Skeletal muscle tissue (tissue), 3 donors: ENCODE measurements at regions not wholly inside any gene's neighbourhood (a gene's known extent, or its start where the extent isn't known, plus 50 kb on each side); places are given as distances from the start of the nearest gene placed in this dataset.

Experiments used
- H3K27ac ChIP-seq: one replicate; pipeline ENCODE4 v1.7.0; 2013; ENCODE audit warnings: mild to moderate bottlenecking, low read depth, low read length, inconsistent platforms
- H3K27me3 ChIP-seq, 3 donors: one replicate each; pipeline ENCODE4 v1.7.0; 2013; ENCODE audit warnings: low read length in 3 of 3; ENCODE audit not compliant: control insufficient read depth in 3 of 3, insufficient read depth in 3 of 3
- H3K36me3 ChIP-seq, 3 donors: one replicate each; pipeline ENCODE4 v1.7.0; 2013; ENCODE audit warnings: low read length in 3 of 3; ENCODE audit not compliant: control insufficient read depth in 3 of 3, insufficient read depth in 3 of 3
- H3K4me1 ChIP-seq, 3 donors: one replicate each; pipeline ENCODE4 v1.7.0; 2013; ENCODE audit warnings: low read length in 3 of 3, mild to moderate bottlenecking in 3 of 3; ENCODE audit not compliant: control insufficient read depth in 3 of 3, insufficient read depth in 3 of 3
- H3K4me3 ChIP-seq, 3 donors: one replicate each; pipeline ENCODE4 v1.7.0; 2013; ENCODE audit warnings: low read length in 3 of 3
- H3K9ac ChIP-seq, 3 donors: one replicate each; pipeline ENCODE4 v1.7.0; 2013; ENCODE audit warnings: low read length in 3 of 3, mild to moderate bottlenecking in 3 of 3, moderate library complexity in 2 of 3, low read depth in 1 of 3
- H3K9me3 ChIP-seq, 3 donors: one replicate each; pipeline ENCODE4 v1.7.0; 2013; ENCODE audit warnings: low read length in 3 of 3; ENCODE audit not compliant: control insufficient read depth in 3 of 3
- donor health status: Osteomylitis.

DNA sequence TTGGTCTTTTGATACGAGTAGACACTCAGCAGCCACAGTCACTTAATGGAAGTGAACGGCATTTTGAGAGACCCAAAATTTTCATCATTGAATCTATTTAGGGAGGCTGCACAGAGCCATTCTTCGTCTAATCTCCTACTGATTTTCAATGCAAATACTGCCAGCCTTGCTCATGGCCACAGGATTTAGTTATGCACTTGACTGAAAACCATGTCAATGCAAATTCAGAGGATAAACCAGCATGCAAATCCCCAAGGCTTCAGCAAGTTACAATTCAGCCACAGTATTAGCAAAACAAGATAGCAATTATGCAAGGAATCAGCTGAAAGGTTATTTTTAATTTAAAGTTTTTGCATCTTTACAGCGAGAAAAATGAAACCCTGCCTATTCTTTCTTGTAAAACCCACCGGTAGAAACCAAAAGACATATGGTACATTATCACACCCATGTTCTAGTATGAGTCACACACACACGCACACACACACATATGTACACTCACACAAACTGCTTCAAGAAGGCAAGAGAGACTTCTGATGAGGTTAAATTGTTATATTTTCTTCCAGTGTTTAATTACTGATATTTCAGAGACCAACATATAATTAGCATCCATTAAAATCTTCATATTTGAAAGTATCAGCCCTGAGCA is 985.3 kb upstream of the FLRT2 start:
- Histone ChIP-seq H3K27me3 (no peaks in the 10 kb centered on the region), H3K4me3 (no peak overlapping the region), H3K9me3 (no peaks in the 10 kb centered on the region), H3K36me3 (no peaks in the 10 kb centered on the region), H3K9ac (no peak overlapping the region), H3K27ac (no peak overlapping the region), H3K4me1 (no peaks in the 10 kb centered on the region)

DNA sequence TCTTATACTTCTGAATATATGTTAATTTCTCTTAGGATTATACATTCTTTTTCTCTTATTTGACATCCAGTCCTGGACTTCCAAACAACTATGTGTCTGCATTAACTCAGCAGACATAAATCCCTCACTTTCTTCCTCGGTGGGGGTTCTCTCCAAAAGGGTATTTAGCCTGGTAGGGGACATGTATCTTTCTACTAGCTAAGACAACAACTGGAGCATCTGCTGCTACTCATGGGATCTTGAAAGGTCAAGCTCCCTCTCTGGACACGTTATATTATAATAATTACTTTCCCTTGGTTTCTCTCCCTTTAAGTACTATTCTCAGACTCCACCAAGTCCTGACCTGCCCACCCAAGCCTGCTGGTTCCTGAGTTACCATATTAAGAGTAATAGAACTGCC is 983.7 kb upstream of the FLRT2 start:
- no peak overlapping the region for H3K9ac ChIP-seq
- H3K4me3 ChIP-seq = no peak overlapping the region

DNA sequence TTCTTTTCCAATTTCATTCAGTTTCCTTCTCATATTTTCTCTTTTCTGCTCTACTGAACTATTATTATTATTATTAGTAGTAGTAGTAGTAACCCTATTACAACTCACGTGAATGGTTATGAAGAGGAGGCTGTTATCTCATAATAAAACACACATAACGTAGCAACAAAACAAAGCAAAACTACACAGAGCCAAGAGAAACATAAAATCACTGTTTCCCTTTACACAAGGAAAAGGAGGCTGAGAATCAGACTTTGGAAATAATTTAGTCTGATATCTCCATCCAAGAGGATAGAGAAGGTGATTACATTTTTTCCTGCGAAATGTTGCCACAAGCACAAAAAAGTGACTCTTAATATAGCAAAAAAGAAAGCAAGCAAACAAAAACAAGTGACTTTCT is 975.8 kb upstream of the FLRT2 start:
- no peaks in the 10 kb centered on the region for H3K4me1 ChIP-seq
- H3K27ac ChIP-seq = no peak overlapping the region
- peaks cover 0 to 3% (median 3%) of the 10 kb centered on the region in 3 donors for H3K9me3 ChIP-seq
- H3K27me3 ChIP-seq = no peaks in the 10 kb centered on the region
- H3K4me3 ChIP-seq = no peak overlapping the region
- no peaks in the 10 kb centered on the region for H3K36me3 ChIP-seq
- no peak overlapping the region for H3K9ac ChIP-seq

More for the DNA sequence above, 983.7 kb upstream of the FLRT2 start:
- no peaks in the 10 kb centered on the region for H3K4me1 ChIP-seq
- no peaks in the 10 kb centered on the region for H3K36me3 ChIP-seq
- H3K27me3 ChIP-seq = no peaks in the 10 kb centered on the region
- H3K9me3 ChIP-seq = no peaks in the 10 kb centered on the region
- no peak overlapping the region for H3K27ac ChIP-seq

DNA sequence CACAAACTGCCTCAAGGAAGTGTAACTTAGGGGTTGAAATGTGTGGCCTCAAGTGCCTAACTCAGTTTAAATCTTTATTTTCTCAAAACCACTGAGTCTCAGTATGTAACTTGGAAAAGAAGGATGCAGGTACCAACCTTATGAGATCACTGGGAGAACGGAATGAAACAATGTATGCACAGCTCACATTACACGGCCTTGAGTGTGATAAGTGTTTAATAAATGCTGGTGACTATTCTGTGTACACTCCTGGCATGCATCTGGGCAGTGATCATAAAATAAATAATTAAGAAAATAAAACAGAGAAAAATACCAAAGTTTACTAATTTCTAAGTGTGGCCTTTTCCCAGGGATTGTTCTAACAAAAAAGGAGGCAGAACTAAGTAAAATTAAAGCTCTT is 974.5 kb upstream of the FLRT2 start:
- Histone ChIP-seq H3K9me3 (peaks cover 0 to 3% (median 3%) of the 10 kb centered on the region in 3 donors), H3K4me3 (no peak overlapping the region), H3K9ac (no peak overlapping the region), H3K36me3 (no peaks in the 10 kb centered on the region), H3K4me1 (no peaks in the 10 kb centered on the region), H3K27ac (no peak overlapping the region), H3K27me3 (no peaks in the 10 kb centered on the region)

DNA sequence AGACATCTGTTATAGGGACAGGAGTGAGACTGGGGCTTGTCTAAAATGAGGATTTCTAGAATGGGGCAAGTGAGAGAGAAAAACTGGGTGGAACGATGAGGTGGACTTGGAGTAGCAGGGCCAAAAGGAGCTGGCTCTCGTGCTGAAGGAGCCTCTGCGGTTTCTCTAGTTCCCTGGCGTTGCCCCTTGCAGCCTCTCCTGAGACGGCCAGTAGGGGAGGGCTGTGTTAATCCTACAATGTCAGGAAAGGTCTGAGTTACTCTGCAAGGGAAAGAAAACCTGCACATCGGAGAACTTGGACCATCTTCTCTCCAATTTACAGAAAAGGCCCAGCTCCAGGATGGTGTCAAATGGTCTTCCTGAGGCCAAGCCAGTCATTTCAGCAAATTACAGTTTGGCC is 963.8 kb upstream of the FLRT2 start:
- H3K27me3 ChIP-seq = no peaks in the 10 kb centered on the region
- H3K27ac ChIP-seq = no peak overlapping the region
- H3K36me3 ChIP-seq = no peaks in the 10 kb centered on the region
- H3K4me1 ChIP-seq = no peaks in the 10 kb centered on the region
- no peaks in the 10 kb centered on the region for H3K9me3 ChIP-seq
- no peak overlapping the region for H3K9ac ChIP-seq
- no peak overlapping the region for H3K4me3 ChIP-seq

DNA sequence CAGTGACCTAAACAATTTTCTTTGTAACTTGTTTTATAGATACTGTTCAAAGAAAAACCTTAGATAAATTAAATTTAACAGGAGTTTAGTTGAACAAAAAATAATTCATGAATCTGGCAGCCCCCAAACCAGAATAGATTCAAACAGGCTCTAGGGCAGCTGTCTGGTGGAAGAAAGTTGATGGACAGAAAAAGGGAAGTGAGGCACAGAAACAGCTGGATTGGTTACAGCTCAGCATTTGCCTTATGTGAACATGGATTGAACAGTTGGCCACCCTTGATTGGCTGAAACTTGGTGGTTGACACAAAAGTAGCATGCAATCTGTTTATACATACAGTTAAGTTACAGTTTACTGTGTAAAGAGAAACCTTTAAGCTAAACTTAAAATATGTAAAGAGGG is 954.3 kb upstream of the FLRT2 start:
- no peaks in the 10 kb centered on the region for H3K36me3 ChIP-seq
- no peaks in the 10 kb centered on the region for H3K4me1 ChIP-seq

DNA sequence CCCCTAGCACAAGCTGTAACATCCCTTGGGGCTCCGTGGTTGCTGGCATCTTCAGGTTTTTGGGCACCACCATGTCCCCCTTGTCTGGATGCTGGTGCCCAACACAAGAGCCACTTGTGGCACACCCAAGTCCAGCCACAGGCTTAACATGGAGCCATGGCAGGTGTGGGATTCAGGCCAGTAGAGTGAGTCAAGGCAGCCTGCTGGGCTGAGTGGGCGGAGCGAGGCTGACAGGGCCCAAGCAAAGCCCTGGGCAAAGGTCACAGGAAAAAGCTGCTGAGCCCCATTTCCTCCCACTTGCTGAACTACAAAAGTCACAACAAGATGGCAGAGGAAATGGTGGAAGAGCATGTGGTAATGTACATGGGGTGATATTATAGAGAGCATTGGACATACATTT is 950.7 kb upstream of the FLRT2 start:
- no peaks in the 10 kb centered on the region for H3K27me3 ChIP-seq
- no peak overlapping the region for H3K27ac ChIP-seq
- H3K9me3 ChIP-seq = no peaks in the 10 kb centered on the region
- H3K36me3 ChIP-seq = no peaks in the 10 kb centered on the region
- no peaks in the 10 kb centered on the region for H3K4me1 ChIP-seq
- H3K4me3 ChIP-seq = no peak overlapping the region
- no peak overlapping the region for H3K9ac ChIP-seq

More for the DNA sequence above, 954.3 kb upstream of the FLRT2 start:
- no peaks in the 10 kb centered on the region for H3K9me3 ChIP-seq
- H3K27me3 ChIP-seq = no peaks in the 10 kb centered on the region
- H3K9ac ChIP-seq = no peak overlapping the region
- no peak overlapping the region for H3K4me3 ChIP-seq
- H3K27ac ChIP-seq = no peak overlapping the region

DNA sequence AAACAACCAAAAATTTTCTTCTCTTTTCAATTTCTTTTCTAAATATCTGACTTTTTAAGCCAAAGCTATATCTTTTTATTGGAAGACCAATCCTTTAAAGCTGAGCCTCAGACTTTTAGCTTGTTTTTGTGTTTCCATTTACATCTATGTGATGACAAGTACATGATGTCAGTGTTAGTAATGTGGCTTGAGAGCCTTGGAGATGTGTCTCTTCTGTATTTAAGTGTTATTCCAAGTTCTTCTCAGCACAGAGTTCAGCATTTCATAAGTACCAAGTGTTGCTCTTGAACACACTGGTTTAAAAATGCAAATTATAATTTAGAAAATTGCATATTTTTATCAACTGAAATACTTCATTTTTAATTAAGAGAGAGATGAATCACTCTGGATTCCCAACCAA is 948.9 kb upstream of the FLRT2 start:
- Histone ChIP-seq H3K27ac (no peak overlapping the region), H3K9me3 (no peaks in the 10 kb centered on the region), H3K27me3 (no peaks in the 10 kb centered on the region), H3K36me3 (no peaks in the 10 kb centered on the region), H3K9ac (no peak overlapping the region), H3K4me1 (no peaks in the 10 kb centered on the region), H3K4me3 (no peak overlapping the region)

DNA sequence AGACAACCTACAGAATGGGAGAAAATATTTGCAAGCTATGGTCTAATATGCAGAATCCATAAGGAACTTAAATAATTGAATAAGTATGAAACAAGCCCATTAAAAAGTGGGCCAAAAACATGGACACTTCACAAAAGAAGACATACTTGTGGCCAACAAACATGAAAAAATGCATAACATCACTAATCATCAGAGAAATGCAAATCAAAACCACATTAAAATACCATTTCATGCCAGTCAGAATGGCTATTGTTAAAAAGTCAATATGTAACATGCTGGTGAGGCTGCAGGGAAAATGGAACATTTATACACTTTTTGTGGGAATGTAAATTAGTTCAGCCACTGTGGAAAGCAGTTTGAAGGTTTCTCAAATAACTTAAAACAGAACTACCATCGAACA is 945.4 kb upstream of the FLRT2 start:
- Histone ChIP-seq H3K36me3 (no peaks in the 10 kb centered on the region), H3K27me3 (no peaks in the 10 kb centered on the region), H3K4me3 (no peak overlapping the region), H3K4me1 (no peaks in the 10 kb centered on the region), H3K9me3 (no peaks in the 10 kb centered on the region), H3K9ac (no peak overlapping the region), H3K27ac (no peak overlapping the region)

DNA sequence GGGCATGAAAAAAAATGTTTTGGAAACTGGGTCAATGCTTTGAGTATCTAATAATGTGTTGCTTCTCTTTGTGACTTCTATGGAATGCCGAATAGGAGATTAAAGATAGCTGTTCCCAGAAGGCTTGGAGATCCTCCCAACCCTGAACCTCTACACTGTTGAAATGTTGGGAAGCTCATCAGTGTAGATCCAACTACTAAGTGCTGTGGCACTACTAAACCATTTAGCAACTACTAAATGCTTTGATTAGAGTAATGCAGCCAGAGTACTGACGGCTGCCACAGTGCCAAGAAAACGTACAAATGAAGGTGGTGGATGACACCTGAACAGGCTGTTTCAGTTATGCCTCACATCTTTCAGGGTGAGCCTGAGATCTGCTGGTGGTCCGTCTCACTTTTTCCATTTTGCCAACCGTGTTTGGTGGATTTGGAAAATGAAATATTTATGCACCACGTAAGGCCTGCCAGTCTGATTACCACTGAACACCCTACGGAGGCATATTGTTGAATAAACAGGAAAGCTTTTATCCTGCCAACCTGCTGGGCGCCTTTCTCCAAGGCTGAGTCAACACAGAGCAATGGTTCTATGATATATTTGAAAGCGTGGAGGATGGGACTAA is 938.0 kb upstream of the FLRT2 start:
- Histone ChIP-seq H3K4me3 (no peak overlapping the region), H3K27me3 (no peaks in the 10 kb centered on the region), H3K9ac (no peak overlapping the region), H3K4me1 (no peaks in the 10 kb centered on the region), H3K27ac (no peak overlapping the region), H3K9me3 (no peaks in the 10 kb centered on the region), H3K36me3 (no peaks in the 10 kb centered on the region)
